AG08395 (cell line): ENCODE measurements at regions not wholly inside any gene's neighbourhood (a gene's known extent, or its start where the extent isn't known, plus 50 kb on each side); places are given as distances from the start of the nearest gene placed in this dataset.
A peak's percentile ranks its signal among the peaks of the same experiment; 100 is the strongest.
"Not testable (repeated sequence)": the region's sequence is repeated elsewhere in the genome, so short reads cannot be mapped to it uniquely, and the experiment has no call there.

Source experiments
- DNase-seq: peaks from one replicate; pipeline ENCODE4 v3.0.0; 2012; ENCODE audit warnings: mixed read lengths, low spot score

- no peak for DNase-seq
These were observed 118.8 kb upstream of the GALNT15 start for GRCh38 chr3:16055606-16056211.

DNA sequence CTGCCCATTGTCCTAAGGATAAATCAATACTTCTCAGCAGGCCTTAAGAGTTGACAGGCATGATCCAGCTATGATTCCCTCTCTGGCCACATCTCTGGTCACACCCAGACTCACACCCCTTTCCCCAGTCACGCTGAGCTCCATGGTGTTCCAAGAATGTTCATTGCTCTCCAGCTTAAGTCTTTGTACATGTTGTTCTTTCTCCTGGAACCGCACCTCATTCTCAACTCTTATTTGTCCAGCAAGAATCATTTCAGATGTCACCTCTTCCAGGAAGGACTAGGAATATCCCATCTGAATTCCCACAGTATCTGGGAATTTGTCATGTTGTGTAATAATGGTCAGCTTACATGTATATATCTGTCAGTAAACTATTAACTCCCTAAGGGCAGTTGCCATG, 118.3 kb upstream of the GALNT15 start:
- no peak for DNase-seq

DNA sequence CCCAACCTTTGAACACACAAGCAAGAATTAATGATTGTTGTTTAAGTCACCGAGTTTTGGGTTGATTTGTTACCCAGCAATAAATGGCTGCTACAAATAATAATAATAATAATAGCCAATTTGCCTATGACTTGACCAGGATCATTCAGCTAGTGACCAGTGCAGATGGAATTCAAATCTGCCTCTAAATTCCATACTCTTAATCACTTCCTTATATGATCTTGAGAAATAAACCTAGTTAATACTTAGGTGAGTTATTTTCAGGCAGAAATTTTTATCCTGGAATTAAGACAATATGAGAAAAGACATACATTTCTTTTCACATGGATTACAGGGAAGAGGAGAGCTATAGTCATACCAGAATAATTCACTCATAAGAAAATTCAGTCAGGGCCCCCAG, 116.0 kb upstream of the GALNT15 start:
- no peak for DNase-seq

- no peak for DNase-seq
These were observed 115.4 kb upstream of the GALNT15 start for GRCh38 chr3:16059081-16059537.

DNA sequence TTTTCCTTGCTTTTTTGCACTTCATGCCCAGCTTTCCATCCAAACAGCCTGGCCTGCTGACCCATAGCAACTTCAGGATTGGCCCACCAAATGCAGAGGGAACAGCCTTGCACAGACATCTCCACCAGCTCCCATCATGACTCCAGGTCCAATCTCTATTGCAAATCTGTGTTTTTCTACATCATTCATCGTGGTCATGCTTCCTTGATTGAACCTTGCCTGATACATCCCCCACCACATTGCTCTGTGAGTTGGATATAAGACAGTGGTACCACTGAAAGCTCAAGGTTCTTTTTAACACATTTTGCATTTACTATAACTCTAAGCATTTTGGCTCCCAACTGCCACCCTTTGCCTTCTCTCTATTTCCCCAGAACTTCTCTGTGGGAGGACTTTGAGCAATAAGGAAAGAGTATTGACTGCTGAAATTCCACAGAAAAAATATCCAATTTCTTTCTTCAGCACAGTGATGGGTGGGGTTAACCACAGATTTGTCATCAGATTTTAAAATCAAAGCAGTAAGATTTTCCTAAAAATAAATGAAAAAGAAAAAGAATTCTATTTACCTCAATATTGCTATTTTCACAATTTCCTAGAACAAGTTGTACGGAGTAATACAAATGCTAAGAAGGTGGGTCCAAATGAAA, 114.6 kb upstream of the GALNT15 start:
- no peak for DNase-seq

DNA sequence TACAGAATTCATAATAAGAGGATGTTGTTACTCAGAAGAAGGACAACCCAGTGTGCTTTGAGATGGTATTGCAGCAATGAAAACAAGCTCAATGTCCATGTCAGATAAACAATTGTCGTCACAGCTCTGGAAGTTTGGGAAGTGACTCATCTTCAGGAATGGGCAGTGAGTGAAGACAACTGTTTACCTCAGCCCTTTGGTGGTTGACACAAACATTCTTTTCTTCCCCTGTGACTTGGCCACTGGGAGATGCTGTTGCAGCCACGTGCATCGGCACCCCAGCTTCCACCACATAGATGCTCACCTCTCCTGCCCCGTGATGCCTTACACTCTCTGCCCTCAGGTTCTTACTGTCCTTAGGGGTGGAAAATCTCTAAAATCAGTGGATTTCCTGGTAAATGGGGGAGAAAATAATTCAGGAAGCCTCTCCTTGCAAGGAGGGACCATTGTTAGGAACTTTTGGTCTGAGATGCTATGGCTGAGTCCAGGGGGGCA, 114.1 kb upstream of the GALNT15 start:
- peak; percentile 93 for DNase-seq

DNA sequence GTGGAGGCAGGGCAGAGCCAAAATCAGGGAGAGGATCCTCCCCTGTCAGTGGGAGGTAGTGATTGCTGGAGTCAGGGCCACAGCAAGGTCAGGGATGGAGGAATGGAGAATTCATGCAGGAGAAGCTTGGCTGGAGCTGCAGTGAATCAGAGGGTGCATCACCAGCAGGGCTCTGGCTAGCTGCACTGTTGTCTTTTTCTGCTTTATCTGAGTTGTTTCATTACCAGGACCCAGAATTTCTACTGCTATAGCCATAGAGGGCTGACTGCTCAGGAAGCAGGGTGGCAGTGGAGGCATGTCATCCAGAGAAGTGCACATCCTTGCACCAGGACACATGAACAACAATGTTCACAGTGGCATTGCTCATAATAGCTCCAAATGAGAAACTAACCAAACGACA, 113.5 kb upstream of the GALNT15 start:
- peak; percentile 87 for DNase-seq

GRCh38 chr3:16061491-16061890, 113.0 kb upstream of the GALNT15 start:
- DNase-seq: no peak

DNA sequence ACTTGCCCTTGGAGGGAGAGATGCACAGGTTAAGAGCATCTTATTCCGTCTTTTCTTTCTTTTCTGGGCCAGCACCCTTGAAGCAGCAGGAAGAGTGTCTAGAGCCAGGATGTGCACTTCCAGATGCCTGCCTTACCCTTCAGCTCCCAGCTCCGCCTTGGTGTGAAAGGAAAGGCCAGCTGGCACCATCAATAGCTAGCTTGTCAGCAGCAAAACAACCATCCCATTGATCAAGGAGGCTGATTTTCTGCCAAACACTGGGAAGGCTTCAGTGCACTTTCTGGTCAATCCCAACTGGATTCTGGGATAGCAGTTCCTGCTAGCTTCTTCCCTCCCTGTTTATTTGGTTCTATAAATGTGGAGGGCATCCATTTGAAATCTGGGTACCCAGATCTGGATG, 110.9 kb upstream of the GALNT15 start:
- DNase-seq: no peak

- peak; percentile 66 for DNase-seq
These were observed 109.7 kb upstream of the GALNT15 start for GRCh38 chr3:16064642-16065414.

- DNase-seq: no peak
These were observed 107.9 kb upstream of the GALNT15 start for GRCh38 chr3:16066545-16066944.

- DNase-seq: peak; percentile 50
These were observed 107.5 kb upstream of the GALNT15 start for GRCh38 chr3:16066975-16067374.

GRCh38 chr3:16067837-16068471, 106.5 kb upstream of the GALNT15 start:
- DNase-seq: no peak

- peak; percentile 53 for DNase-seq
These were observed 105.1 kb upstream of the GALNT15 start for GRCh38 chr3:16069149-16069922.

DNA sequence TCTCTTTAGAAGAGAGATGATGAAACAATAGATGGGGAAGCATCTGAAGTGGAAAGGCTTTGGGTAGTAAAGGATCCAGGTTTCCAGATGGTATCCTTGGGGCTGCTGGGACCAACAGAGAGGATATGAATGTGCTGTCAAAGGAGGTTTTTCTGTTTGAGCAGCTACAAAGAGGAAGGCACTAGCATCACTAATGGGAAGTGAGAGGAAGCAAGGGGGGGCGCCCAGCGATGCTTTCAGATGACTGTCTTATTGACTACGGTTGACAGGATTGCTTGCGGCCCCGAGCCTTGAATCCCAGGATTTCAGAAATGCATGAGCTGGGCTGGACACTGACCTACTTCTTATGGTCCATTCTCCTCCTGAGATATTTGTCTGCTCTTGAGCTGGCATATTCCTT, 103.8 kb upstream of the GALNT15 start:
- DNase-seq: no peak

- no peak for DNase-seq
These were observed 103.3 kb upstream of the GALNT15 start for GRCh38 chr3:16071206-16071605.

- DNase-seq: no peak
These were observed 101.9 kb upstream of the GALNT15 start for GRCh38 chr3:16072420-16073110.

GRCh38 chr3:16073203-16073602, 101.3 kb upstream of the GALNT15 start:
- no peak for DNase-seq

GRCh38 chr3:16073990-16074671, 100.3 kb upstream of the GALNT15 start:
- DNase-seq: not testable (repeated sequence)

GRCh38 chr3:16075647-16076046, 98.8 kb upstream of the GALNT15 start:
- DNase-seq: no peak

- DNase-seq: no peak
These were observed 97.9 kb upstream of the GALNT15 start for GRCh38 chr3:16076564-16076963.
